ENCODE measurements at regions not wholly inside any gene's neighbourhood (a gene's known extent, or its start where the extent isn't known, plus 50 kb on each side); places are given as distances from the start of the nearest gene placed in this dataset.

DNA sequence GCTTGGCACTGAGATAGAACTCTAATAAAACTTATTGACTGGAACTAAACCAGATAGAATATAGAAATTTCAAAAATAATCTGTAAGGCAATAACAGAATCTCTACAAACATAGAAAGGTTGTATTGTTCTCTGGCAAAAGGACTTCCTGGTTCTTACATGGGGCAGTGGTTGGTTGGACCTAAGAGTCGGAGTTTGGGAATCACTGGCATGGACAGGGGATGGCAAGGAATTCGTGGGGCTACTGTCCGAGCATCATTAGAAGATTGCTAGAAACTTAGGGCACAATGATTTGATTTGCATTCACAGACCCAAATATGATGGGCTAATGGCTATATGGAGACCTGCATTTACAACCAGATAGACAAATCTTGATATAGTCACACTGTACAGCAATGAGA is 103.8 kb upstream of the GOT2 start:
- Histone ChIP-seq H3K4me1 (no peaks in the 10 kb centered on the region), H3K9me3 (no peaks in the 10 kb centered on the region), H3K27ac (replicated peaks in 1 of 4) (no peak overlapping the region), H3K4me3 (no peak overlapping the region), H3K36me3 (no peaks in the 10 kb centered on the region), H3K27me3 (no peaks in the 10 kb centered on the region)
- TF ChIP-seq CTCF (IDR thresholded peaks at IDR 0.05) = no peak
- WGBS = 89% methylated on average over 3 of the region's 3 CpGs
- no peak for DNase-seq (ENCODE audit: extremely low spot score)
- intact Hi-C loops (cut with DNase I) = no loop called here

DNA sequence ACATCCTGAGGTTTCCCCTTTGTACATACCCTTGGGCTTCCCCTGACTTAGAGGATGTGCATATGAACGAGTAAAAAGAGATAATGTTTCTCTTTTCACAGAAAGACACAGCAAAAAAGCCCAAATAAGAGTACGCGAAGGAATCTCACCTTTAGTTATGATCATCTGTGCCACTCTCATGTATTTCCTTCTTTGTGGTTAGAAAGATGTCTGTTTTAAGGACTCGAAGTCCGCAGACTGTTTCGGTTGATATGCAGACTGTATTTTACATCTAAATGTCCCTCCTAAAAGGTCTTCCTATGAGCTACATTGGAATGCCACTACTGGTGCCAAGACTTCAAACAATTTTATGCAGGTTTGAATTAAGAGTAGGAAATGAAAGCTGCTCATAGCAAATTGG is 102.3 kb upstream of the GOT2 start:
- WGBS = 74% methylated on average over 6 of the region's 6 CpGs
- TF ChIP-seq EP300 (IDR thresholded peaks at IDR 0.05) (no peak), CTCF (IDR thresholded peaks at IDR 0.05) (no peak), POLR2A (IDR thresholded peaks at IDR 0.05; ENCODE audit: low read depth) (no peak), POLR2AphosphoS5 (IDR thresholded peaks at IDR 0.05) (no peak)
- no peak for DNase-seq (ENCODE audit: extremely low spot score)
- H3K27me3 ChIP-seq = no peaks in the 10 kb centered on the region
- no peaks in the 10 kb centered on the region for H3K36me3 ChIP-seq
- H3K4me3 ChIP-seq = no peak overlapping the region
- H3K4me1 ChIP-seq = no peaks in the 10 kb centered on the region
- intact Hi-C loops (cut with DNase I) = no loop called here
- H3K9me3 ChIP-seq = no peaks in the 10 kb centered on the region
- H3K27ac ChIP-seq (replicated peaks in 1 of 4) = no peak overlapping the region

GRCh38 chr16:58832386-58832895 is 98.3 kb upstream of the GOT2 start:
- 50% methylated on average over 2 of the region's 2 CpGs for WGBS
- TF ChIP-seq CTCF (IDR thresholded peaks at IDR 0.05) = no peak
- no peak for TF ChIP-seq EP300 (IDR thresholded peaks at IDR 0.05)
- TF ChIP-seq POLR2AphosphoS5 (IDR thresholded peaks at IDR 0.05) = no peak
- TF ChIP-seq POLR2A (IDR thresholded peaks at IDR 0.05; ENCODE audit: low read depth) = no peak
- Histone ChIP-seq H3K27ac (replicated peaks in 1 of 4) (no peak overlapping the region), H3K4me3 (no peak overlapping the region), H3K9me3 (no peaks in the 10 kb centered on the region), H3K27me3 (no peaks in the 10 kb centered on the region), H3K36me3 (no peaks in the 10 kb centered on the region), H3K4me1 (no peaks in the 10 kb centered on the region)
- DNase-seq (ENCODE audit: extremely low spot score) = no peak
- intact Hi-C loops (cut with DNase I) = no loop called here

DNA sequence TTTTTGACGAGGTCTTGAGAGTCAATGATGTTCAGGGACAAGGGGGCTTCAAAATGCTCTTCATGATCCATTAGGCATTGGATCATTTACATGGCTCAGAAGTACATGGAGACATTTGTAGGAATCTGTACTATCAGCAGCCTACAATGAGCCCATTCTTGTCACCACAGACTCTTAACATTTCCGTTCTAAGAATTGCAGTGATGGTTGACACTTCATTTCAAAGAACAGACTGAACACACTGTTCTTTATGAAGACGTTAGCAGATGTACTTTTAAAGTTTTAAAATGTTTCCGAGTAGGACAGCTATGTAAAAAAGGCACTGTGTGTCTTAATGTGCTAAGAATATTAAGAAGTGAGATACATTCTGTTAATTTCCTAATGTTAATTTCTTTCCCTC is 97.3 kb upstream of the GOT2 start:
- no peak overlapping the region for H3K4me3 ChIP-seq
- no peaks in the 10 kb centered on the region for H3K9me3 ChIP-seq
- no peak overlapping the region for H3K27ac ChIP-seq (replicated peaks in 1 of 4)
- 76% methylated on average over 4 of the region's 4 CpGs for WGBS
- intact Hi-C loops (cut with DNase I) = no loop called here
- no peaks in the 10 kb centered on the region for H3K36me3 ChIP-seq
- TF ChIP-seq POLR2AphosphoS5 (IDR thresholded peaks at IDR 0.05) (no peak), EP300 (IDR thresholded peaks at IDR 0.05) (no peak), CTCF (IDR thresholded peaks at IDR 0.05) (no peak), POLR2A (IDR thresholded peaks at IDR 0.05; ENCODE audit: low read depth) (no peak)
- no peak for DNase-seq (ENCODE audit: extremely low spot score)
- H3K4me1 ChIP-seq = no peaks in the 10 kb centered on the region
- no peaks in the 10 kb centered on the region for H3K27me3 ChIP-seq

- no peaks in the 10 kb centered on the region for H3K27me3 ChIP-seq
- no peak overlapping the region for H3K27ac ChIP-seq (replicated peaks in 1 of 4)
- WGBS = 75% methylated on average over 8 of the region's 8 CpGs
- no peaks in the 10 kb centered on the region for H3K4me1 ChIP-seq
- no peak overlapping the region for H3K4me3 ChIP-seq
- no peaks in the 10 kb centered on the region for H3K36me3 ChIP-seq
- no peak for DNase-seq (ENCODE audit: extremely low spot score)
- H3K9me3 ChIP-seq = no peaks in the 10 kb centered on the region
- no peak for TF ChIP-seq POLR2A (IDR thresholded peaks at IDR 0.05; ENCODE audit: low read depth)
- intact Hi-C loops (cut with DNase I) = no loop called here
Observed at GRCh38 chr16:58828901-58829545, 94.9 kb upstream of the GOT2 start.
